ENCODE measurements at regions not wholly inside any gene's neighbourhood (a gene's known extent, or its start where the extent isn't known, plus 50 kb on each side); places are given as distances from the start of the nearest gene placed in this dataset.

DNA sequence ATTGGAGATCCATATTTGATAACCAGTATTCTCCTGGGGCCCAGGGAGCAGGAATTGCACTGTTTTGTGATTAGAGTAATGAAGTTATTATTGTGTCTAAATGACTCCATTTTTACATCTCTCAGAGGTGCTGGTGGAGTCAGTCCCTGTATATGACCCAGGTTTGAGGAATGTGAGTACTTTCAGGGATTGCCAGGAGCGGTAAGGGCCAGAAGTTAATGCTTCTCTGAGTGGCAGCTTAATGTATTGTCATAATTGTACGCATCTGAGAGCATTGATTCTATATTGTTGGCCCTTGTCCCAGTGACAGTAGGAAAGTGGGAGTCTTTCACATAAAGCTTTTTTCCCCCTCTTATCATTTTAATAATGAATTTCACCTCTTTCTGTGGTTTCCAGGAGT is 146.2 kb downstream of the GATB start:
- DNase-seq, result no peak

DNA sequence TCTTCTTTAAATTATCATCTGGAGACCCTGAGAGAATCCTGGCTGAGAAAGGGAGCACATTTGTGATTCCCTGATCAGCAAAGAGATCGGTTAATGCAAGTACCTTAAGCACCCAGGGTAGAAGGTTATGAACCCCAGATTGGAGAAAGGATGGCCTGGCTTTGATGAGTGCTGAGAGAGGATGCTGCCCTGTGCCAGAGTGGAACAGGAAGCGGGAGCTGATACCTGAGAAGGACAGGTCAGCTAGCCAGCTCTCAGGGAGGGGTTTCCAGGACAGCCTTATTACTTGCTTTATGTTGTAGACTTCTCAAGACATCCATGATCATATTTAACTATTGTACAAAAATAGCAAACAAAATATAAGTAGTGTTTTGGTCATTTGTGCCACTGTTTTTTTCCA is 141.9 kb downstream of the GATB start:
- no peak for DNase-seq

DNA sequence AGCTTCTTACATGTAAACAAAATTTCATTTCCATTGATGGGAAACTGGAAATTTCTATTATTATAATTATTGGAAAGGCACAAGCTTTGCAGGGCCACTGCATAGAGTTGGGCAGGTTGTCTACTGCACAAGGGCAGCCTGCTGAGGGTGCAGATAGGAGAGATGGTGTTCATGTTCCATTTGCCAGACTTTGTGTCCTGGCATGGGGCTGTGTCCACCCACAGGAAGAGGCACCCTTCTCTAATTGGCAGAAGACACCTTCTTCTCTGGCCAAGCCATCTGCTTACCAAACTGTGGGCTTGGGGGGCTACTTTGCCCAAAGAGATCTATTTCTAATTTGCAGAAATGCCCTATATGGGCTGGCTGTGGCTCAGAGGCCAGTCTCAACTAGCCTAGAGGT is 140.7 kb downstream of the GATB start:
- no peak for DNase-seq
